Hepatocyte (in vitro differentiated cells): ENCODE measurements at regions not wholly inside any gene's neighbourhood (a gene's known extent, or its start where the extent isn't known, plus 50 kb on each side); places are given as distances from the start of the nearest gene placed in this dataset.

Experiments
- DNase-seq: peaks from one replicate; pipeline ENCODE4 v3.0.0-alpha.2; 2016; ENCODE audit warnings: low spot score
- H2AFZ ChIP-seq: fragments of 200-600 bp; sonication (generic); 2 replicates; pipeline ENCODE4 v1.6.0; 2016; ENCODE audit warnings: antibody characterized with exemption, mild to moderate bottlenecking
- H3K27ac ChIP-seq: fragments of 200-600 bp; sonication (generic); 2 replicates; pipeline ENCODE4 v1.5.1; 2016; ENCODE audit warnings: mild to moderate bottlenecking
- H3K27me3 ChIP-seq: fragments of 200-600 bp; sonication (generic); 2 replicates; pipeline ENCODE4 v1.6.1; 2016
- H3K36me3 ChIP-seq: fragments of 200-600 bp; sonication (generic); replicated peaks from 2 replicates; pipeline ENCODE4 v1.5.1; 2016; ENCODE audit warnings: low read depth; ENCODE audit not compliant: insufficient read depth
- H3K4me1 ChIP-seq: fragments of 200-600 bp; sonication (generic); 2 replicates; pipeline ENCODE4 v1.5.1; 2016; ENCODE audit warnings: mild to moderate bottlenecking, moderate library complexity; ENCODE audit not compliant: insufficient read depth
- H3K4me2 ChIP-seq: fragments of 200-600 bp; sonication (generic); 2 replicates; pipeline ENCODE4 v1.6.0; 2016
- H3K4me3 ChIP-seq: fragments of 200-600 bp; sonication (generic); 2 replicates; pipeline ENCODE4 v1.5.1; 2016; ENCODE audit warnings: mild to moderate bottlenecking
- H3K79me2 ChIP-seq: fragments of 200-600 bp; sonication (generic); 2 replicates; pipeline ENCODE4 v1.6.0; 2017; ENCODE audit warnings: mild to moderate bottlenecking
- H3K9me2 ChIP-seq: fragments of 200-600 bp; sonication (generic); replicated peaks from 2 replicates; pipeline ENCODE4 v1.6.0; 2017; ENCODE audit warnings: mild to moderate bottlenecking; ENCODE audit not compliant: insufficient read depth
- H3K9me3 ChIP-seq: fragments of 200-600 bp; sonication (generic); 2 replicates; pipeline ENCODE4 v1.5.1; 2016; ENCODE audit warnings: low read depth, mild to moderate bottlenecking
- H4K20me1 ChIP-seq: fragments of 200-600 bp; sonication (generic); 2 replicates; pipeline ENCODE4 v1.6.0; 2016; ENCODE audit warnings: mild to moderate bottlenecking; ENCODE audit not compliant: insufficient read depth, poor library complexity, severe bottlenecking
- CTCF ChIP-seq: fragments of 200-600 bp; sonication (generic); IDR thresholded peaks from 2 replicates; pipeline ENCODE4 v1.5.1; 2016; ENCODE audit warnings: antibody characterized with exemption, mild to moderate bottlenecking; ENCODE audit not compliant: poor library complexity
- EZH2 ChIP-seq: fragments of 200-600 bp; sonication (generic); IDR thresholded peaks from 2 replicates; pipeline ENCODE4 v1.6.1; 2016; ENCODE audit warnings: antibody characterized with exemption, mild to moderate bottlenecking, borderline replicate concordance
- EZH2phosphoT487 ChIP-seq: fragments of 200-600 bp; sonication (generic); IDR thresholded peaks from one replicate; pipeline ENCODE4 v1.6.1; 2018; ENCODE audit warnings: antibody characterized with exemption, mild to moderate bottlenecking, low read depth, moderate library complexity; ENCODE audit not compliant: unreplicated experiment, severe bottlenecking
- WGBS: methylation state at CpG from one replicate; pipeline ENCODE4 v1.1.6; 2016; ENCODE audit warnings: low lambda C conversion rate; ENCODE audit errors: missing lambda C conversion rate; 5-methylcytosine and 5-hydroxymethylcytosine counted together

- Histone ChIP-seq H3K79me2 (no peaks in the 10 kb centered on the region), H4K20me1 (no peaks in the 10 kb centered on the region), H3K9me2 (no peaks in the 10 kb centered on the region), H2AFZ (no peak overlapping the region), H3K4me1 (no peaks in the 10 kb centered on the region), H3K36me3 (no peaks in the 10 kb centered on the region), H3K4me2 (no peak overlapping the region), H3K27ac (no peak overlapping the region), H3K9me3 (no peaks in the 10 kb centered on the region), H3K27me3 (no peaks in the 10 kb centered on the region), H3K4me3 (no peak overlapping the region)
- WGBS = 49% methylated on average over 2 of the region's 2 CpGs
- DNase-seq = no peak
- TF ChIP-seq EZH2phosphoT487 (no peak), CTCF (no peak), EZH2 (no peak)
These were observed 334.7 kb upstream of the CELF4 start for GRCh38 chr18:37900326-37900725.

GRCh38 chr18:37889963-37890362 is 324.4 kb upstream of the CELF4 start:
- Histone ChIP-seq H4K20me1 (no peaks in the 10 kb centered on the region), H3K4me3 (no peak overlapping the region), H3K36me3 (no peaks in the 10 kb centered on the region), H3K27ac (no peak overlapping the region), H3K4me2 (no peak overlapping the region), H3K79me2 (no peaks in the 10 kb centered on the region), H3K27me3 (no peaks in the 10 kb centered on the region), H3K9me2 (no peaks in the 10 kb centered on the region), H2AFZ (no peak overlapping the region), H3K9me3 (no peaks in the 10 kb centered on the region), H3K4me1 (no peaks in the 10 kb centered on the region)
- no peak for TF ChIP-seq CTCF
- no peak for TF ChIP-seq EZH2
- TF ChIP-seq EZH2phosphoT487 = no peak
- 81% methylated on average over 5 of the region's 5 CpGs for WGBS
- no peak for DNase-seq

- Histone ChIP-seq H3K9me2 (no peaks in the 10 kb centered on the region), H3K4me2 (no peak overlapping the region), H3K27ac (no peak overlapping the region), H3K36me3 (no peaks in the 10 kb centered on the region), H3K9me3 (no peaks in the 10 kb centered on the region), H2AFZ (no peak overlapping the region), H3K4me3 (no peak overlapping the region), H3K79me2 (no peaks in the 10 kb centered on the region), H3K4me1 (no peaks in the 10 kb centered on the region), H4K20me1 (no peaks in the 10 kb centered on the region), H3K27me3 (no peaks in the 10 kb centered on the region)
- DNase-seq = no peak
- TF ChIP-seq EZH2 (no peak), EZH2phosphoT487 (no peak), CTCF (no peak)
- 69% methylated on average over 1 of the region's 1 CpG for WGBS
These were observed 309.1 kb upstream of the CELF4 start for GRCh38 chr18:37874721-37875120.

GRCh38 chr18:37873416-37873815 is 307.8 kb upstream of the CELF4 start:
- WGBS = 71% methylated on average over 1 of the region's 1 CpG
- no peak for TF ChIP-seq CTCF
- TF ChIP-seq EZH2phosphoT487 = no peak
- TF ChIP-seq EZH2 = no peak

More at GRCh38 chr18:37873416-37873815, 307.8 kb upstream of the CELF4 start:
- H3K9me2 ChIP-seq = no peaks in the 10 kb centered on the region
- H4K20me1 ChIP-seq = no peaks in the 10 kb centered on the region
- H3K36me3 ChIP-seq = no peaks in the 10 kb centered on the region
- H3K27ac ChIP-seq = no peak overlapping the region
- H3K9me3 ChIP-seq = no peaks in the 10 kb centered on the region
- H3K4me3 ChIP-seq = no peak overlapping the region
- DNase-seq = no peak
- H3K4me2 ChIP-seq = no peak overlapping the region
- no peaks in the 10 kb centered on the region for H3K4me1 ChIP-seq
- H3K79me2 ChIP-seq = no peaks in the 10 kb centered on the region
- no peak overlapping the region for H2AFZ ChIP-seq
- no peaks in the 10 kb centered on the region for H3K27me3 ChIP-seq
